ENCODE measurements at regions not wholly inside any gene's neighbourhood (a gene's known extent, or its start where the extent isn't known, plus 50 kb on each side); places are given as distances from the start of the nearest gene placed in this dataset.
A peak's percentile ranks its signal among the peaks of the same experiment; 100 is the strongest.

DNA sequence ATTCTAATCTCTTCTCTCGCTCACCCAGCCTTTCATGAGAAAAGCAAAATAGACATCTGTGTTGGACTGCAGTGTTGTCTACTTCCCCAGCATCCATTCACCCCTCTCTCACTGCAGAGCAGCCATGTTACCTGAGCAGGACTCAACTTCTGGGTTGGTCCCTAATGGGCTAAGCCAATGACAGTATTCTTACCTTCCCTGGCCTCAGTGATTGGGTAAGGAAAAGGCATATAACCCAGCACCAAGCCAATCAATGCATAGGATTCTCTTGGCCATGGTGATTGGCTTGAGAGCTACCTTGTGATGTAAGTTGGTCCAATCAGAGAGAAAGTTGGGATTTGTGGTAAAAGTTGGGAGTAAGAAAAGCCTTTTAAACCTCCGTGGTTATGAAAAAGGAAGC, 99.8 kb upstream of the NECTIN1 start:
- Mint-ChIP-seq H3K4me1 (no peaks in the 10 kb centered on the region), H3K4me3 (no peak overlapping the region), H3K27me3 (peaks cover 73% of the 10 kb centered on the region), H3K9me3 (peaks cover 4% of the 10 kb centered on the region), H3K36me3 (no peaks in the 10 kb centered on the region), H3K27ac (no peak overlapping the region)
- ATAC-seq: no peak

DNA sequence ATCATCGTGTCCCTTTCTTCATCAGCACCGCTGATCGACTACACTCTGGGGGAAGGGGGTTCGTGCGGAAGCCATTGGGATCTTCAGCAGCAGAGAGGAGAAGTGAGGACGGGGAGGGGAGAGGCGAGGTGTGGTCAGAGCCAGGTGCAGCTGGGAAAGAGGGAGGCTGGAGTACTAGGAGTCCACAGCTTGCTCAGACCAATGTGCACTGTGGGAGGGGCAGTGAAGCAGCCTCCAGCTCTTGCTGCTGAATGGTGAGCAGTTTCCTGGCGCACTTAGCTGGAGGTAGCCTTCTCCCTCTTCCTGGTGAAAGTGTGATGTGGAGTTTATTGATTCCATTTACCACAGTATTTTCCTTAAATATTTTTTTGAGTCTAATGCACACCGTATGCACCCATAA, 99.0 kb upstream of the NECTIN1 start:
- Mint-ChIP-seq H3K27me3 (peaks cover 68% of the 10 kb centered on the region), H3K4me1 (no peaks in the 10 kb centered on the region), H3K36me3 (no peaks in the 10 kb centered on the region), H3K9me3 (peaks cover 6% of the 10 kb centered on the region), H3K27ac (no peak overlapping the region), H3K4me3 (no peak overlapping the region)
- ATAC-seq: no peak

DNA sequence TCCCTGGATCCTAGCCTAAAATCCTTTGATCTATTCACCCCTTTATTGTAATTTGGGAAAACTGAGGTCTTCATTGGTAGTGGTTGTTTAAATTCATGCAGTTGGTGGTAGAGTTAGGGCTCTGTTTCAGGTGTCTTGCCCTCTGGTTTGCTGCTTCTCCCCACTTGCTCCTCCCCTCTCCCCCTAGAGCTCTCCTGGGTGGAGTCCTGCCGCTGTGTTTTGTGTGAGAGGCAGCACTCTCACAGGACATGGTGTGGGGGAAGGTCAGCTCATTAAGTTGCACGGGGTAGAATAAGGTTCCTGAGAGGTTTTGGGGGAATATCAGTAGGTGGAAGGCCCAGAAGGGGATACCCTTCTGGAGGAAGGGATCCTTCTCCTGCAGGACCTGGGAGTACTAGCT, 98.1 kb upstream of the NECTIN1 start:
- peaks cover 6% of the 10 kb centered on the region for H3K9me3 Mint-ChIP-seq
- H3K27me3 Mint-ChIP-seq: peaks cover 66% of the 10 kb centered on the region
- H3K27ac Mint-ChIP-seq: no peak overlapping the region
- ATAC-seq: no peak
- no peaks in the 10 kb centered on the region for H3K4me1 Mint-ChIP-seq
- no peak overlapping the region for H3K4me3 Mint-ChIP-seq
- H3K36me3 Mint-ChIP-seq: no peaks in the 10 kb centered on the region

DNA sequence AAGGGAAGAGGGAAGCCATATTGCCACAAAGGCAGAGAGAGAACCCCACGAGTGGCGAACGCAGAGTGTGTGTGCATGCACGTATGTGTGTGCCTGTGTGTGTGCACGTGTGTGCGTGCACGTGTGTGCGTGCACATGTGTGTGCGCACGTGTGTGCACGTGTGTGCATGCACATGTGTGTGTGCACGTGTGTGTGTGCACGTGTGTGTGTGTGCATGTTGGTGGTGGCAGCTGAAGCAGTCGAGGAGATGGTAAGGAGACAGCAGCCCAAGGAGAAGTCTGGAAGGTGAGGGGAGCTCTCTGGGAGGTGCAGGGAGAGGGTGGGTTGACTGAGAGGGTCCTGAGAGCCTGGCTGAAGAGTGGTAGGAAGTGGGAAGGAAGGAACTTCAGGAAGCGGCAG, 94.1 kb upstream of the NECTIN1 start:
- no peak overlapping the region for H3K4me3 Mint-ChIP-seq
- no peak for ATAC-seq
- H3K27ac Mint-ChIP-seq: no peak overlapping the region
- peaks cover 48% of the 10 kb centered on the region for H3K27me3 Mint-ChIP-seq
- H3K9me3 Mint-ChIP-seq: peaks cover 9% of the 10 kb centered on the region
- H3K4me1 Mint-ChIP-seq: no peaks in the 10 kb centered on the region
- no peaks in the 10 kb centered on the region for H3K36me3 Mint-ChIP-seq

DNA sequence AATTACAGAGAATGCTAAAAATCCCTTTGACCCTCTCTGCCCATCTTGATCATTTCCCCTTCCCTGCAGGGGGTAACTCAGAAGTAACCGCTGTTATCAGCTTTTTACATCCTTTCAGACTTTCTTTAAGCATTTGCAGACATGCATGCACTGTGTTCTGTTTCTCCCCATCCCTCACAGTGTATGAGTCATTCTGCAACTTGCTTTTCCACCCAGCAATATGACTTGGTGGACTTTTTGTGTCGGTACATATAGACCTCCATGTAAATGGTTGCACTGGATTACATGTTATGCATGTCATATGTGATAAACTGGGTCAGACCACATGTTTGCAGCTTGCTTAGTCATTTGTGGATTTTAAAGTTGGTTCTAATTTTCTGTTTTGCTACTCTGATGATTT, 87.7 kb upstream of the NECTIN1 start:
- Mint-ChIP-seq H3K4me3 (no peak overlapping the region), H3K9me3 (peaks cover 6% of the 10 kb centered on the region), H3K27ac (no peak overlapping the region), H3K4me1 (no peaks in the 10 kb centered on the region), H3K27me3 (peaks cover 31% of the 10 kb centered on the region), H3K36me3 (no peaks in the 10 kb centered on the region)
- ATAC-seq: no peak

DNA sequence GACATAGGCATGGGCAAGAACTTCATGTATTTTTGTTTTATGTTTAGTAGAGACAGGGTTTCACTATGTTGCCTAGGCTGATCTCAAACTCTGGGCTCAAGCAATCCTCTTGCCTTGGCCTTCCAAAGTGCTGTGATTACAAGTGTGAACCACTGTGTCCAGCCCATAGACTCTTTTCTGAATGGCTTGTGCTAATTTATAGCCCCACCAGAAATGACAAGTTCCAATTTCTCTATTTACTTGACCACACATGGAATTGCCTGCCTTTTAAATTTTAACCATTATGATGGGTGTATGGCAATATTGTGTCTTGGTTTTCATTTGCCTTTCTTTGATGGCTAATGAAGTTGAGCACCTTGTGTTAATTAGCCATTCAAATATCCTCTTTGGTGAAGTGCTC, 85.8 kb upstream of the NECTIN1 start:
- no peak overlapping the region for H3K4me3 Mint-ChIP-seq
- H3K9me3 Mint-ChIP-seq: peaks cover 6% of the 10 kb centered on the region
- H3K27ac Mint-ChIP-seq: no peak overlapping the region
- peaks cover 27% of the 10 kb centered on the region for H3K27me3 Mint-ChIP-seq
- H3K4me1 Mint-ChIP-seq: no peaks in the 10 kb centered on the region
- ATAC-seq: no peak
- no peaks in the 10 kb centered on the region for H3K36me3 Mint-ChIP-seq

DNA sequence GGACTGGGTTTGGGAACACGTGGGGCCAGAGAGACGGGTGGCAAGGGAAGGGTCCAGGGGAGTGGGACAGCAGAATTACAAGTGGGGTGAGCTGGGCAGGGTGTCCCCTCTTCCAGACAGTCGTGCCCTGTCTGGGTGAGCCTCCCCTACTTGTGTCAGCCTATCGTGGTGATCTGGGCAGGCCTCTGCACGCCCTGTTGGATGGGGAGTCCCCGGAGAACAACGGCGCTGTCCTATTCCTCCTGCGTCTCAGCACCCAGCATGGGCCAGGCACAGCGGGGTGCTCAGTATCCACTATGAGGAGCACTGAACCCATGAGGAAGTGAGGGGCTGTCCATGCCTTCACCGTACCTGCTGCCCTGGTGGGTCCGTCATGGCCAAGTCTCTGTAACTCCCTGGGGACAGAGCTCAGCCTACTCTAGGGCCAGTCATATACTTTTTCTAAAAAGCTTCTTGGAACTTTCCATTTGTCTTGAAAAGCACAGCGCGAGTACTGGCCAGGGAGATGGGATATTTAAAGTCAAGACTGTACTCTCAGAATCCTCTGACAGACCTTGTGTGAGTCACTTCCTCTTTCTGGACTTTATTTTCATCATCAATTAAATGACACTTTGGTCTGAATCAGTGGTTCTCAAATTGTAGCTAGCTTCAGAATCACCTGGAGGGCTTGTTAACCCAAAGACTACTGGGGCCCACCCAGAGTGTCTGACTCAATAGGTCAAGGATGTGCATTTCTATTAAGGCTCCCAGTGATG, 81.7 kb upstream of the NECTIN1 start:
- H3K27ac Mint-ChIP-seq: no peak overlapping the region
- H3K4me3 Mint-ChIP-seq: no peak overlapping the region
- peaks cover 6% of the 10 kb centered on the region for H3K27me3 Mint-ChIP-seq
- no peaks in the 10 kb centered on the region for H3K4me1 Mint-ChIP-seq
- H3K36me3 Mint-ChIP-seq: no peaks in the 10 kb centered on the region
- peak; percentile 35 for ATAC-seq
- peaks cover 3% of the 10 kb centered on the region for H3K9me3 Mint-ChIP-seq

DNA sequence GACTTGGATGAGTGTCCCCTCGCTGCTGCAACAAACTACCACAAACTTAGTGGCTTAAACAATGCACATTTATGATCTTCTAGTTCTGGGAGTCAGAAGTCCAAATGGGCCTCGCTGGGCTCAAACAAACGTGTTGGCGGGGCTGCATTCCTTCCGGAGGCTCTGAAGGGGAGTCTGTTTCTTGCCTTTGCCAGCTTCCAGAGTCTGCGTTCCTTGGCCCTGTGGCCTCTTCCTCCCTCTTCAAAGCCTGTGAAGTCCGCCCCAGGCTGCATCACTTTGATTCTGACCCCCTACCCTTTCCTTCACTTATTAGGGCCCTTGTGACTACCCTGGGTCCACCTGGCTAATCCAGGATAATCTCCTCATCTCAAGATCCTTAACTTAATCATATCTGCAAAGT, 80.3 kb upstream of the NECTIN1 start:
- Mint-ChIP-seq H3K4me1 (no peaks in the 10 kb centered on the region), H3K27me3 (peaks cover 8% of the 10 kb centered on the region), H3K9me3 (peaks cover 3% of the 10 kb centered on the region), H3K36me3 (no peaks in the 10 kb centered on the region), H3K4me3 (no peak overlapping the region), H3K27ac (no peak overlapping the region)
- ATAC-seq: no peak

DNA sequence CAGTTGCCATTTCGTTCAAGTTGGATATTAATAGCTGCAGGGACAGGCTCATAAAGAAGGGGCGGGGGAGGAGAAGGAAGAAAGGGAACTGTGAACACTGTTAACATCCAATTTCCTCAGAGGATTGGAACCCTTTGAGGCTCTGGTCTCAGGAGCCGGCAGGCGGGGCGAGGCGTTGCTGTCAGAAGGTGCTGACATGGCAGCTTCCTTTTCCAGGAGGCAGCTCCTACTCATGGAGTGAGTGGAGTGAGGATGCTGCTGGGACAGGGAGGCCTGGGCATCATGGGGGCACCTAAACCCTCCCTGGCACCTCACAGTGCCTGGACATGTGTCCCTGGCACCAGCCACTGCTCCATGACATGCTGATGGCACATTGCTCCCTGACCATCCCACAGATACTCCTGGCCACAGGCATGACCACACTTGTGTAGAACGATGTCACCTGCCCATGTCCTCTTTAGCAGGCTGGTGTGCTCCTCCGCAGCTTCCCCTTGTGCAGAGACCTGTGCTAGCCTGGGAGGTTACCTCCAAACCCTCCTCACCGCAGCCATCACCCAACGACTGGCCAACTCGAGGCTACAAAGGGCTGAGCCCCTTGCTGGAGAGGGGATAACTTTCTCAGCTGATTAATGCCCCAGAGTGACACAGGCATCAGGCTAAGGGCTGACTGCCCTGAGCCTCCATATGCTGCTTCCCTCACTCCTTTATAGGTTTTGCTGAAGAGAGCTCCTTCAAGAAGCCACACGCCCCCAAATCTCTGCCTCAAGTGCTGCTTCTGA, 79.6 kb upstream of the NECTIN1 start:
- Mint-ChIP-seq H3K36me3 (no peaks in the 10 kb centered on the region), H3K4me1 (no peaks in the 10 kb centered on the region), H3K27me3 (peaks cover 14% of the 10 kb centered on the region), H3K27ac (no peak overlapping the region), H3K9me3 (no peaks in the 10 kb centered on the region), H3K4me3 (no peak overlapping the region)
- no peak for ATAC-seq

DNA sequence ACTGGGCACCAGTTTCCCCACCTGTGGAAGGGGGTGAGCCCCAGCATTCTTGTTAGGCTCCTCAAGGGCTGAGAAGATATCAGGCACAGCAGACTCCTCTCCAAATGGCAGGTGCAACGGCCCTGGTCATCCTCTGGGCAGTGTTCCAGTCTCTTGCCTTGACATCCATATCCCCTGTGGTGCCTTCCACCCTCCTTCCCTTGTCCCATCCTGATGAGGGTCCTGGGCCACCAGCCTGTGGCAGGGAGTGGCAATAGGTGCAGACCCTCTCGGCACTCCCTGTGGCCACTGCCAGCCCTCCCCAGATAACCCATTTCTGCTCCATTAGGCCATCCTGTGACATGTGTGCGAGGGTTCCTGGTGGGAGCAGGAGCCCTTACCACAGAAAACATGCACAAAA, 78.8 kb upstream of the NECTIN1 start:
- H3K27me3 Mint-ChIP-seq: peaks cover 14% of the 10 kb centered on the region
- H3K4me1 Mint-ChIP-seq: no peaks in the 10 kb centered on the region
- no peak overlapping the region for H3K4me3 Mint-ChIP-seq
- H3K36me3 Mint-ChIP-seq: no peaks in the 10 kb centered on the region
- H3K9me3 Mint-ChIP-seq: no peaks in the 10 kb centered on the region
- no peak overlapping the region for H3K27ac Mint-ChIP-seq
- ATAC-seq: no peak

DNA sequence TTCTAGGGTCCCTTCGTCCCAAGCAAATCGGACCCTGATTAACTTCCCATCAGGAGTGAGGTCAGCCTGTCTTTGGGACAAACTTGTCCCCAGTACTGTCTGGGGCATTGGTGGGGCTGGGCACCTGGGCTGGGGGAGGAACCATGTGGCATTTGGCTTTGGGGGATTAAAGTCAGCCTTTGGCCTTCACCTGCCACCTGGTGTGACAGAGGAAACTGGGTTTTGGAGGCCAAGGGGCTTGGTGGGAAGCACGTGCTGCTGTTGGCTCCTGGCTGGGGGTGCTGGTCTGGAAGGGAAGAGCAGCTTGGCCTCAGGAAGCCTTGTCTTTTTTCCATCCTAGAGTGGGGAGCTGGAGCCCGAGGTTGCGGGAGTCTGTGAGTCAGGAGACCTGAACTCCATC, 78.4 kb upstream of the NECTIN1 start:
- no peak overlapping the region for H3K4me3 Mint-ChIP-seq
- H3K4me1 Mint-ChIP-seq: no peaks in the 10 kb centered on the region
- no peak overlapping the region for H3K27ac Mint-ChIP-seq
- H3K36me3 Mint-ChIP-seq: no peaks in the 10 kb centered on the region
- no peaks in the 10 kb centered on the region for H3K9me3 Mint-ChIP-seq
- ATAC-seq: no peak
- H3K27me3 Mint-ChIP-seq: peaks cover 14% of the 10 kb centered on the region

DNA sequence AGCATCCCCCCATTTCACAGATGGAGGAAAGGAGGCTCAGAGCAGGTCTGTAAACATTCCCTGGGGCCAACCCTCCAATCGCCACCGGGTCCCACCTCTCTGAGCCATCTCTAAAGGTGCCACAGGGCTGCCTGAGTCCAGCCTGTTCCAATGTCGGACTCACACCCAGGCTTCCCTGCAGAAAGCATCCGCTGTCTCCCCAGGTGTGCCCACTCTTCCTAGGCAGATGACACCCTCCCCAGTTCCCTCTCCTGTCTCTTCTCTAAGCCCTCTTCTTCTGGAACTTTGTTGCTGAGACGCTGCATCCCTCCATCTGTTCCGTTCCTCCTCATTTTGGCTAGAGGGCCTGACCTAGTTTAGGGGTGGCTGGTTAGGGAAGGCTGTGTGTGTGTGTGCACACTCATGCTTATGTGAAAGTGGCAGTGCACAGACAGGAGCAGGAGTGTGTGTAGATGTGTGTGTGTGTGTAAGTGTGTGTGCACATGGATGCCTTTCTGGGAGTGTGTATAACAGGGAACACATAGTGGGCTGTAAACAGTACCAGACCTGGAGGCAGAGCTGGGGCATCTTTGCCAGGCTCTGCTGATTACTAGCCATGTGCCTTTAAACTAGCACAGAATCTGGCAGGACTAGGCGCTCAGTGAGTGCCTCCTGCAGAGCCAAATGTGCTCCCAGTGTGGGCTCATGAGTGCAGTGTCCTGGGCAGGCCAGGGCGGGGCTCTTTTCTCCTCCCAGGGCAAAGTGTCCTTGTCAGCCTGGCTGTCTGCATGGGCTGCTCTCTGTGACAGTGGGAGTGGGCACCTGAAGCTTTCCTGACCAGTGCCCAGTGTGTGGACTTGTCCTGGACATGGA, 77.3 kb upstream of the NECTIN1 start:
- Mint-ChIP-seq H3K4me3 (no peak overlapping the region), H3K27me3 (peaks cover 20% of the 10 kb centered on the region), H3K4me1 (no peaks in the 10 kb centered on the region), H3K36me3 (no peaks in the 10 kb centered on the region), H3K9me3 (no peaks in the 10 kb centered on the region), H3K27ac (no peak overlapping the region)
- no peak for ATAC-seq

DNA sequence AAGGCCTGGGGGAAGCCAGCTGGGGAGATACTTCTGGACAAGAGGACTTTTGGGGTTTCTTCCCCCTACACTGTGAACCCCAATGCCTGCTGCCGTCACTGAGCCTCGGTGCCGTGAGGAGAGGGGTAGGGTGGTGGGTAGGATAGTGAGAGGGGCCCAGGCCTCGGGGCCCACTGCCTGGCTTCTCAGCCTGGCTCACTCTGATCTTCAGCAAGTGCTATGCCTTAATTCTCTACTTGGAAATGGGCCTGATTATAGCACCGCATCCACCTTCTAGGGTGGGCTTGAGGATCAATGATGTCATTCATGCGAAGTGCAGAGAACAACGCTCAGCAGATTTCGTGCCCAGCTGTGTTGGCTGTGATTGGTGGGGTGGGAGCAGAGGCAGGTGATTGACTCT, 76.7 kb upstream of the NECTIN1 start:
- ATAC-seq: no peak
- no peaks in the 10 kb centered on the region for H3K36me3 Mint-ChIP-seq
- no peak overlapping the region for H3K4me3 Mint-ChIP-seq
- no peaks in the 10 kb centered on the region for H3K9me3 Mint-ChIP-seq
- peaks cover 22% of the 10 kb centered on the region for H3K27me3 Mint-ChIP-seq
- no peaks in the 10 kb centered on the region for H3K4me1 Mint-ChIP-seq
- no peak overlapping the region for H3K27ac Mint-ChIP-seq

DNA sequence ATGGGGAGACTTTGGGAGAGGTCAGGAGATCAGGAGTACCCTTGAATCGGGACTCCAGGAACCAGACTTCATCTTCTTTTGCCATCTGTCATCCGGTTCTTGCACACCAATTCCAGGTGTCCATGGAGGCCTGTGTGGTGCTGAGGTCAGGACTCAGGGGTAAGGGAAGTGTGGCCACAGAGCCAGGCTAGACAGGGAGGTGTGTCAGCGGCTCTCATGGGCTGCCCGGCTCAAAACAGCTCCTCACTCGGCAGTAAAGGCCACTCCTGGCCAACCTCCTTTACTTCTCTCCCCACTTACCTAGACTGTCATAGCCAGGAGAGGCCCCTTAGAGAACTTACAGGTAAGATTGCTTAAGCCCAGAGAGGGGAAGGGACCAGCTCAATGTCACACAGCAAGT, 75.7 kb upstream of the NECTIN1 start:
- Mint-ChIP-seq H3K4me1 (no peaks in the 10 kb centered on the region), H3K36me3 (no peaks in the 10 kb centered on the region), H3K27ac (no peak overlapping the region), H3K4me3 (no peak overlapping the region), H3K9me3 (no peaks in the 10 kb centered on the region), H3K27me3 (peaks cover 29% of the 10 kb centered on the region)
- no peak for ATAC-seq

DNA sequence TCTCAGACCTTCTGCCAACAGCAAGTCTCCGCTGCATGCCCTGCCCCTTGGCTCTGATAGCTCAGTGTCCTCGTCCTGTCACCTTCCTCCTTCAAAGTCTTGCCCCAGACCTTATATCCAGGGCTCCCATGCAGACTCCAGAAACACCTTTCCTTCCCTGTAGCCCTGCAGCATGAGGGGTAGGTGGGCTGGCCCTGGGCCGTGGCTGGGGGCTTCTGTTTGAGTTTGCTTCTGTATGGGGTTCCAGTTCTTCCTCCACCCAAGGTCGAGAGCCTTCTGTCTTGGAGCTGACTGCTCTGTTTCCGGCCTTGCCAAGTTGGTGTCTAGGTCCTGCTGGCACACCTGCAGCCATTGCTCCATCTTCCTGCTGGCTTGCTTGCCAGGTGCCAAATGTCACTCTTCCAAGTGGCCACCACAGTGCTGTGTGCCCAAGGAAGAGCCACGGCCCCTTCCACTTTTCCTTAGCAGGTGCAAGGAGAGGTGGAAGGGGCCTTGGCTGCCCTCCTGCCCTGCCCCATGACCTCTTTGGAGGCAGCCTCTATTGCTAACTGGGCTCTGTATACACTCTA, 74.8 kb upstream of the NECTIN1 start:
- H3K9me3 Mint-ChIP-seq: no peaks in the 10 kb centered on the region
- no peaks in the 10 kb centered on the region for H3K4me1 Mint-ChIP-seq
- ATAC-seq: no peak
- peaks cover 32% of the 10 kb centered on the region for H3K27me3 Mint-ChIP-seq
- H3K27ac Mint-ChIP-seq: no peak overlapping the region
- no peaks in the 10 kb centered on the region for H3K36me3 Mint-ChIP-seq
- no peak overlapping the region for H3K4me3 Mint-ChIP-seq

All from stimulated activated memory B cell treated with anti-CD40 and anti-IgM and Interleukin-4, amounts not matched to agents 10 μg/mL and 1 μg/mL and 100 μg/mL, for 72 hours (primary cell).